SK-N-SH treated with all-trans-retinoic acid at 6 μM for 48 hours (cell line): ENCODE measurements at regions not wholly inside any gene's neighbourhood (a gene's known extent, or its start where the extent isn't known, plus 50 kb on each side); places are given as distances from the start of the nearest gene placed in this dataset.

Source experiments
- ATAC-seq: fragments of 200-7000 bp; cut with Tn5 transposase; 3 replicates; pipeline ENCODE4 v1.9.1; 2020; ENCODE audit warnings: mild to moderate bottlenecking, moderate library complexity
- BACH2 ChIP-seq: fragments of 250-450 bp; sonication (Bioruptor Pico); IDR thresholded peaks from 2 replicates; pipeline ENCODE4 v1.9.0; 2021; ENCODE audit warnings: mild to moderate bottlenecking, borderline replicate concordance
- CSDC2 ChIP-seq: fragments of 250-450 bp; sonication (Bioruptor Pico); IDR thresholded peaks from 2 replicates; pipeline ENCODE4 v1.5.0; 2020; ENCODE audit warnings: mild to moderate bottlenecking, moderate library complexity
- CSRNP3 ChIP-seq: fragments of 250-450 bp; sonication (Bioruptor Pico); IDR thresholded peaks from 2 replicates; pipeline ENCODE4 v1.5.1; 2021; ENCODE audit warnings: mild to moderate bottlenecking, moderate library complexity
- ESRRG ChIP-seq: fragments of 250-450 bp; sonication (Bioruptor Pico); IDR thresholded peaks from 2 replicates; pipeline ENCODE4 v1.6.1; 2021; ENCODE audit warnings: mild to moderate bottlenecking
- GLIS3 ChIP-seq: fragments of 250-450 bp; sonication (Bioruptor Pico); IDR thresholded peaks from 2 replicates; pipeline ENCODE4 v1.5.0; 2020; ENCODE audit warnings: mild to moderate bottlenecking, moderate library complexity
- ISL1 ChIP-seq: fragments of 250-450 bp; sonication (Bioruptor Pico); IDR thresholded peaks from 2 replicates; pipeline ENCODE4 v2.1.2; 2022; ENCODE audit warnings: mild to moderate bottlenecking, moderate library complexity
- OSR1 ChIP-seq: fragments of 250-450 bp; sonication (Bioruptor Pico); IDR thresholded peaks from 2 replicates; pipeline ENCODE4 v1.8.0; 2022; ENCODE audit warnings: moderate library complexity, mild to moderate bottlenecking, inconsistent platforms
- PPARA ChIP-seq: fragments of 250-450 bp; sonication (Bioruptor Pico); IDR thresholded peaks from 2 replicates; pipeline ENCODE4 v1.5.0; 2020; ENCODE audit warnings: mild to moderate bottlenecking, borderline replicate concordance
- RARB ChIP-seq: fragments of 250-450 bp; sonication (Bioruptor Pico); IDR thresholded peaks from 2 replicates; pipeline ENCODE4 v1.8.0; 2021; ENCODE audit warnings: mild to moderate bottlenecking, moderate library complexity
- SNAI2 ChIP-seq: fragments of 250-450 bp; sonication (Bioruptor Pico); IDR thresholded peaks from 2 replicates; pipeline ENCODE4 v1.5.0; 2020; ENCODE audit warnings: mild to moderate bottlenecking, moderate library complexity
- TCF4 ChIP-seq: fragments of 250-450 bp; sonication (Bioruptor Pico); IDR thresholded peaks from 2 replicates; pipeline ENCODE4 v1.8.0; 2021; ENCODE audit warnings: mild to moderate bottlenecking, moderate library complexity, borderline replicate concordance
- TOX ChIP-seq: fragments of 250-450 bp; sonication (Bioruptor Pico); IDR thresholded peaks from 2 replicates; pipeline ENCODE4 v1.8.0; 2021; ENCODE audit warnings: mild to moderate bottlenecking, moderate library complexity, borderline replicate concordance
- ZC3H10 ChIP-seq: fragments of 250-450 bp; sonication (Bioruptor Pico); IDR thresholded peaks from 2 replicates; pipeline ENCODE4 v1.5.1; 2021; ENCODE audit warnings: mild to moderate bottlenecking, moderate library complexity
- ZFP30 ChIP-seq: fragments of 450-650 bp; formaldehyde crosslinking; IDR thresholded peaks from 2 replicates; pipeline ENCODE4 v1.5.0; 2022; ENCODE audit warnings: mild to moderate bottlenecking, moderate library complexity
- ZNF565 ChIP-seq: fragments of 450-650 bp; formaldehyde crosslinking; conservative IDR thresholded peaks from 2 replicates; pipeline ENCODE4 v1.5.0; 2020; ENCODE audit warnings: low read depth, mild to moderate bottlenecking, moderate library complexity
- ZNF8 ChIP-seq: fragments of 450-650 bp; formaldehyde crosslinking; IDR thresholded peaks from 2 replicates; pipeline ENCODE4 v1.5.0; 2020; ENCODE audit warnings: mild to moderate bottlenecking, moderate library complexity
- TF ChIP-seq, protein P1 (sequence below): fragments of 250-450 bp; sonication (Bioruptor Pico); IDR thresholded peaks from 2 replicates; pipeline ENCODE4 v1.5.1; 2020; ENCODE audit warnings: low read depth, mild to moderate bottlenecking, moderate library complexity
- TF ChIP-seq, protein P2 (sequence below): fragments of 250-450 bp; sonication (Bioruptor Pico); IDR thresholded peaks from 2 replicates; pipeline ENCODE4 v1.8.0; 2020; ENCODE audit warnings: mild to moderate bottlenecking, moderate library complexity, borderline replicate concordance

DNA sequence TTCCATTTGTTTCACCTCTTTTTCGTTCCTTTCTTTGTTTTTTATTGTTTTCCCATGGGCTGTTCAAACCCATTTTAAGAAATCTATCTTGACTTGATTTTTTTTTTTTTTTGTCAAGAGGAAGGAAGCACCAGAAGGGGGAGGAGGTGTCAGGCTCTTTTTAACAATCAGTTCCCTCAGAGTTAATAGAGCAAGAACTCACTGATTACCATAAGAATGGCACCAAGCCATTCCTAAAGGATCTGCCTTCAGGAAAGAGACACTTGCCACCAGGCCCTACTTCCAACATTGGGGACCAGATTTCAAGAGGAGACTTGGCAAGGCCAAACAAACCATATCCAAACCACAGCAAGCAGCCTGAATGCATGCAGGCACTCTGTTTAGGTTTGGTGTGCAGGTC lies 168.0 kb downstream of the OTOR start (continued):
- TF ChIP-seq CSRNP3 (CRISPR knock-in tag) (no peak), SNAI2 (CRISPR knock-in tag) (no peak)

- no peak for ATAC-seq
- no peak for TF ChIP-seq ISL1 (CRISPR knock-in tag)
- no peak for TF ChIP-seq OSR1 (CRISPR knock-in tag)
- TF ChIP-seq PPARA (CRISPR knock-in tag) = no peak
- no peak for TF ChIP-seq CSDC2 (CRISPR knock-in tag)
- TF ChIP-seq, protein P1, sequence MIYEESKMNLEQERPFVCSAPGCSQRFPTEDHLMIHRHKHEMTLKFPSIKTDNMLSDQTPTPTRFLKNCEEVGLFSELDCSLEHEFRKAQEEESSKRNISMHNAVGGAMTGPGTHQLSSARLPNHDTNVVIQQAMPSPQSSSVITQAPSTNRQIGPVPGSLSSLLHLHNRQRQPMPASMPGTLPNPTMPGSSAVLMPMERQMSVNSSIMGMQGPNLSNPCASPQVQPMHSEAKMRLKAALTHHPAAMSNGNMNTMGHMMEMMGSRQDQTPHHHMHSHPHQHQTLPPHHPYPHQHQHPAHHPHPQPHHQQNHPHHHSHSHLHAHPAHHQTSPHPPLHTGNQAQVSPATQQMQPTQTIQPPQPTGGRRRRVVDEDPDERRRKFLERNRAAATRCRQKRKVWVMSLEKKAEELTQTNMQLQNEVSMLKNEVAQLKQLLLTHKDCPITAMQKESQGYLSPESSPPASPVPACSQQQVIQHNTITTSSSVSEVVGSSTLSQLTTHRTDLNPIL (CRISPR knock-in tag) = no peak
- TF ChIP-seq CSRNP3 (CRISPR knock-in tag) = no peak
- TF ChIP-seq GLIS3 (CRISPR knock-in tag) = no peak
Observed at GRCh38 chr20:16917636-16918035, 169.5 kb downstream of the OTOR start.

GRCh38 chr20:16918366-16918765 lies 170.2 kb downstream of the OTOR start:
- TF ChIP-seq ZNF565 (CRISPR knock-in tag) (no peak), ZC3H10 (CRISPR knock-in tag) (no peak)
- ATAC-seq = no peak

DNA sequence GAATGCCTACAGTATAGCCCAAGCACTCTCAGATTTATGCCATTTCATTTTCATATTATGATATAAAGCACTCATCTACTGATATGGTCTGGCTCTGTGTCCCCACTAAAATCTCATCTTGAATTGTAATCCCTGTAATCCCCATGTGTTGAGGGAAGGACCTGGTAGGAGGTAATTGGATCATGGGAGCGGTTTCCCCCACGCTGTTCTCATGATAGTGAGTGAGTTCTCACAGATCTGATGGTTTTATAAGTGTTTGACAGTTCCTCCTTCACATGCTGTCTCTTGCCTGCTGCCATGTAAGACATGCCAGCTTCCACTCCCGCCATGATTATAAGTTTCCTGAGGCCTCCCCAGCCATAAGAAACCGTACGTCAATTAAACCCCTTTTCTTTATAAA lies 171.7 kb downstream of the OTOR start:
- TF ChIP-seq, protein P1 (CRISPR knock-in tag) = no peak
- TF ChIP-seq ZFP30 (CRISPR knock-in tag) (no peak), ESRRG (CRISPR knock-in tag) (no peak), BACH2 (no peak)
- ATAC-seq = no peak

DNA sequence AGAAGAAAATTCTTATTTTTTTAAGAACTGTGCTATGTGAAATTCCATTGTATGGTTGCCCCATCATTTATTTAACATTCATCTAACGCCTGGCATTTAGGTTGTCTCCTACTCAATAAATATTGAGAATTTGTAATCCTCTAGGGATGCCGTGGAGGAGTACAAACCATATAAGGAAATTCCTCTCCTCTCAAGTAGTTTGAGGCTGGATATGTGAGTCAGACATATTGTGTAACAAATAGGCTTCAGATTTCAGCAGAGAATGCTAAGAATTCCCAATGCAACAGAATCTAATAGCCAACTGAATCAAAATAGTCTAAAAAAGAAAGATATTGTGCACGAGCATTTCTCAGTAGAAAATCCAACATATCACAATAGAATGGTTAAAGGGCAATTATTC lies 174.7 kb downstream of the OTOR start:
- TF ChIP-seq SNAI2 (CRISPR knock-in tag) = no peak
- no peak for TF ChIP-seq ISL1 (CRISPR knock-in tag)
- no peak for TF ChIP-seq PPARA (CRISPR knock-in tag)
- TF ChIP-seq ZC3H10 (CRISPR knock-in tag) = no peak
- TF ChIP-seq, protein P2, sequence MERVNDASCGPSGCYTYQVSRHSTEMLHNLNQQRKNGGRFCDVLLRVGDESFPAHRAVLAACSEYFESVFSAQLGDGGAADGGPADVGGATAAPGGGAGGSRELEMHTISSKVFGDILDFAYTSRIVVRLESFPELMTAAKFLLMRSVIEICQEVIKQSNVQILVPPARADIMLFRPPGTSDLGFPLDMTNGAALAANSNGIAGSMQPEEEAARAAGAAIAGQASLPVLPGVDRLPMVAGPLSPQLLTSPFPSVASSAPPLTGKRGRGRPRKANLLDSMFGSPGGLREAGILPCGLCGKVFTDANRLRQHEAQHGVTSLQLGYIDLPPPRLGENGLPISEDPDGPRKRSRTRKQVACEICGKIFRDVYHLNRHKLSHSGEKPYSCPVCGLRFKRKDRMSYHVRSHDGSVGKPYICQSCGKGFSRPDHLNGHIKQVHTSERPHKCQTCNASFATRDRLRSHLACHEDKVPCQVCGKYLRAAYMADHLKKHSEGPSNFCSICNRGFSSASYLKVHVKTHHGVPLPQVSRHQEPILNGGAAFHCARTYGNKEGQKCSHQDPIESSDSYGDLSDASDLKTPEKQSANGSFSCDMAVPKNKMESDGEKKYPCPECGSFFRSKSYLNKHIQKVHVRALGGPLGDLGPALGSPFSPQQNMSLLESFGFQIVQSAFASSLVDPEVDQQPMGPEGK (CRISPR knock-in tag) = no peak
- TF ChIP-seq RARB (CRISPR knock-in tag) = no peak
- TF ChIP-seq CSDC2 (CRISPR knock-in tag) = no peak
- TF ChIP-seq ZNF8 (CRISPR knock-in tag) = no peak
- peak; percentile 92 for ATAC-seq

GRCh38 chr20:16926626-16927430 lies 178.7 kb downstream of the OTOR start:
- TF ChIP-seq TCF4 (CRISPR knock-in tag) = no peak
- no peak for TF ChIP-seq CSDC2 (CRISPR knock-in tag)
- TF ChIP-seq, protein P1 (CRISPR knock-in tag) = no peak
- no peak for TF ChIP-seq ZNF565 (CRISPR knock-in tag)
- TF ChIP-seq TOX (CRISPR knock-in tag) = no peak
- no peak for TF ChIP-seq OSR1 (CRISPR knock-in tag)
- TF ChIP-seq SNAI2 (CRISPR knock-in tag) = no peak
- TF ChIP-seq, all 23 proteins: peak for 0
- no peak for ATAC-seq
